Bronchial epithelial cell (primary cell): ENCODE measurements at regions not wholly inside any gene's neighbourhood (a gene's known extent, or its start where the extent isn't known, plus 50 kb on each side); places are given as distances from the start of the nearest gene placed in this dataset.

Experiments
- DNase-seq: peaks from one replicate; pipeline ENCODE4 v3.0.0-alpha.2; 2010; ENCODE audit warnings: low read depth
- FAIRE-seq: peaks from 2 replicates; lab custom pipeline; 2011; peaks lifted over from hg19 to GRCh38; lab: Jason Lieb, UNC
- H3K27me3 ChIP-seq: 2 replicates; pipeline ENCODE4 v1.5.1; 2011; ENCODE audit warnings: low read length; ENCODE audit not compliant: control insufficient read depth, insufficient read depth
- H3K36me3 ChIP-seq: 2 replicates; pipeline ENCODE4 v1.5.1; 2011; ENCODE audit warnings: low read length; ENCODE audit not compliant: control insufficient read depth, insufficient read depth
- H3K4me3 ChIP-seq: 2 replicates; pipeline ENCODE4 v1.5.1; 2011; ENCODE audit warnings: mild to moderate bottlenecking, low read depth, low read length, control low read depth
- CTCF ChIP-seq: IDR thresholded peaks from 2 replicates; pipeline ENCODE4 v1.5.1; 2011; ENCODE audit warnings: mild to moderate bottlenecking, moderate library complexity, low read length, control low read depth, inconsistent platforms; ENCODE audit not compliant: insufficient read depth, severe bottlenecking

DNA sequence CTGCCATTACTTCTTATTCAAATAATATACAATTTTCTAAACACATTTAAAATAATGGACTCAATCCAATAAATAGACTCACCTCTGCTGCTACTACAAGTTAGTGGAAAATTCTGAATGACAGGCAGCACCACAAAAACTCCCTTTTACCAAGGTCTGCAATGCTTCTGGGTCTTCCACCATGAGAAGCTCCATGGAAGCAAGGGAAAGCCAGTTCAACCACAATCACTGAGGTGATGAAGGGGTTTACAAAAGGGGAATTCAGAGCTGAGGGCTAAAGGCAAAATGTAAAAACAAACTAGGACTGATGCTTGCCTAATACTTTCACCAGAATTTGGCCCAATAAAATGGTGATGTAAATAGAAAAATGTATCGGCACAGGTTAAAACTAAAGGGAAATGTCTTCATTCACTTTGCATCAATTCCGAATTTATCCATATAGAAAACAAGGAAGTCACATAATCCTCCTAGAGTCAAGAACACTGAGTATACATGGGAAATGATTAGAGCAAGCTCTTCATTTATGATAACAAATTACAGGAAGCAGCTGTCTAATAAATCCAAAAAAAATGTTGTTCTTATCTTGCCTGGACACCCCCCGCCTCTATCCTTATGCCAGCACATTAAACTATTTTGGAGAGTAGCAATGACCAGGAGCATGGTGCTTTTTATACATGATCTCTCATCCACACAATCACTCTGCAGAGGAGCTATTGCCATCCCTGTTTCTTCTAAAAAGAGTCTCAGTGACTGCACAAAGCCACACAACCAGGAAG is 66.3 kb upstream of the NFIB start:
- H3K27me3 ChIP-seq, result no peaks in the 10 kb centered on the region
- no peaks in the 10 kb centered on the region for H3K36me3 ChIP-seq
- no peak for FAIRE-seq
- no peak for DNase-seq
- no peak overlapping the region for H3K4me3 ChIP-seq
- TF ChIP-seq CTCF, result no peak

- DNase-seq (no peak), FAIRE-seq (no peak)
- Histone ChIP-seq H3K4me3 (no peak overlapping the region), H3K36me3 (no peaks in the 10 kb centered on the region), H3K27me3 (no peaks in the 10 kb centered on the region)
- no peak for TF ChIP-seq CTCF
Observed at GRCh38 chr9:14379280-14379679, 65.3 kb upstream of the NFIB start.

GRCh38 chr9:14373706-14374105 is 59.8 kb upstream of the NFIB start:
- TF ChIP-seq CTCF, result no peak
- no peaks in the 10 kb centered on the region for H3K27me3 ChIP-seq
- H3K36me3 ChIP-seq, result no peaks in the 10 kb centered on the region
- DNase-seq (no peak), FAIRE-seq (no peak)
- H3K4me3 ChIP-seq, result no peak overlapping the region

DNA sequence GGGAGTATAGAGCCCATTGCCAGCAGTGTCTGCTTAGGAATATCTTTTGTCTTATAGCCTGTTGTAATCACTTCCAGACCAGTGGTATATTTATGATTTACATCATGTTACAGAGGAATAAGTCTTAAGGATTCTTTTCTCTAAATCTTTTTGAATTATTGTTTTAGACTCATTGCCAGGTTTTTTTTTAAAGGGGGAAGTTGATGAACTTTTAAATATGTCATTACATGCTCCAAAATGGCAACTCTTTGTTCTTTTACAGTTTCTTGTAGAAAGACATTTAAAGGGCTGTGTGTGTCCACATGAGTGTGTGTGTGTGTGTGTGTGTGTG is 59.4 kb upstream of the NFIB start:
- FAIRE-seq (no peak), DNase-seq (no peak)
- no peaks in the 10 kb centered on the region for H3K36me3 ChIP-seq
- TF ChIP-seq CTCF, result no peak
- H3K27me3 ChIP-seq, result no peaks in the 10 kb centered on the region
- no peak overlapping the region for H3K4me3 ChIP-seq

- Histone ChIP-seq H3K4me3 (no peak overlapping the region), H3K36me3 (no peaks in the 10 kb centered on the region), H3K27me3 (no peaks in the 10 kb centered on the region)
- no peak for TF ChIP-seq CTCF
- FAIRE-seq, result no peak
- peak; percentile 88 for DNase-seq
Observed at GRCh38 chr9:14372437-14373335, 58.7 kb upstream of the NFIB start.
